GM12873 (cell line): ENCODE measurements at regions not wholly inside any gene's neighbourhood (a gene's known extent, or its start where the extent isn't known, plus 50 kb on each side); places are given as distances from the start of the nearest gene placed in this dataset.

Experiments used
- CTCF ChIP-seq: IDR thresholded peaks from 2 replicates; pipeline ENCODE4 v1.5.1; 2012; ENCODE audit warnings: low read depth, mild to moderate bottlenecking, moderate library complexity, low read length, control low read depth; ENCODE audit not compliant: insufficient read depth; ENCODE audit errors: missing control alignments

GRCh38 chr4:53863736-53864365 lies 200.6 kb downstream of the CHIC2 start:
- no peak for TF ChIP-seq CTCF

GRCh38 chr4:53863158-53863557 lies 201.2 kb downstream of the CHIC2 start:
- TF ChIP-seq CTCF, result no peak

GRCh38 chr4:53861856-53862610 lies 202.4 kb downstream of the CHIC2 start:
- no peak for TF ChIP-seq CTCF

- TF ChIP-seq CTCF, result no peak
These were observed 205.1 kb downstream of the CHIC2 start for GRCh38 chr4:53859305-53859704.

- no peak for TF ChIP-seq CTCF
These were observed 205.7 kb downstream of the CHIC2 start for GRCh38 chr4:53858744-53859143.

- no peak for TF ChIP-seq CTCF
These were observed 208.7 kb downstream of the CHIC2 start for GRCh38 chr4:53855581-53856250.

- no peak for TF ChIP-seq CTCF
These were observed 209.3 kb downstream of the CHIC2 start for GRCh38 chr4:53854991-53855568.
